Activated gamma-delta T cell (primary cell): ENCODE measurements at regions not wholly inside any gene's neighbourhood (a gene's known extent, or its start where the extent isn't known, plus 50 kb on each side); places are given as distances from the start of the nearest gene placed in this dataset.
"Not testable (repeated sequence)": the region's sequence is repeated elsewhere in the genome, so short reads cannot be mapped to it uniquely, and the experiment has no call there.

Experiments used
- DNase-seq: peaks from one replicate; lab custom pipeline; 2025; lab: John Stamatoyannopoulos, UW

GRCh38 chr3:153746211-153746610 lies 375.0 kb upstream of the ARHGEF26 start:
- DNase-seq, result no peak

GRCh38 chr3:153749070-153749610 lies 372.1 kb upstream of the ARHGEF26 start:
- no peak for DNase-seq

GRCh38 chr3:153752405-153753027 lies 368.7 kb upstream of the ARHGEF26 start:
- DNase-seq, result no peak

- no peak for DNase-seq
Observed at GRCh38 chr3:153753035-153753434, 368.2 kb upstream of the ARHGEF26 start.

- no peak for DNase-seq
Observed at GRCh38 chr3:153756816-153757215, 364.4 kb upstream of the ARHGEF26 start.

GRCh38 chr3:153757839-153758238 lies 363.4 kb upstream of the ARHGEF26 start:
- no peak for DNase-seq

- no peak for DNase-seq
Observed at GRCh38 chr3:153760948-153761347, 360.2 kb upstream of the ARHGEF26 start.

- DNase-seq, result no peak
Observed at GRCh38 chr3:153762411-153763235, 358.6 kb upstream of the ARHGEF26 start.

- DNase-seq, result no peak
Observed at GRCh38 chr3:153767601-153768560, 353.3 kb upstream of the ARHGEF26 start.

GRCh38 chr3:153768561-153769469 lies 352.4 kb upstream of the ARHGEF26 start:
- DNase-seq, result no peak

- no peak for DNase-seq
Observed at GRCh38 chr3:153783106-153783505, 338.1 kb upstream of the ARHGEF26 start.

- DNase-seq, result no peak
Observed at GRCh38 chr3:153783741-153784480, 337.3 kb upstream of the ARHGEF26 start.

GRCh38 chr3:153785901-153786300 lies 335.3 kb upstream of the ARHGEF26 start:
- DNase-seq, result no peak

GRCh38 chr3:153789380-153789779 lies 331.8 kb upstream of the ARHGEF26 start:
- DNase-seq, result no peak

GRCh38 chr3:153797056-153797455 lies 324.1 kb upstream of the ARHGEF26 start:
- not testable (repeated sequence) for DNase-seq

- no peak for DNase-seq
Observed at GRCh38 chr3:153809097-153809496, 312.1 kb upstream of the ARHGEF26 start.

- DNase-seq, result no peak
Observed at GRCh38 chr3:153818338-153818737, 302.9 kb upstream of the ARHGEF26 start.

- no peak for DNase-seq
Observed at GRCh38 chr3:153820035-153820434, 301.2 kb upstream of the ARHGEF26 start.

- not testable (repeated sequence) for DNase-seq
Observed at GRCh38 chr3:153828346-153828745, 292.8 kb upstream of the ARHGEF26 start.

GRCh38 chr3:153829606-153830170 lies 291.5 kb upstream of the ARHGEF26 start:
- DNase-seq, result no peak
